Ascending aorta (tissue), 2 donors: ENCODE measurements at regions not wholly inside any gene's neighbourhood (a gene's known extent, or its start where the extent isn't known, plus 50 kb on each side); places are given as distances from the start of the nearest gene placed in this dataset.

Experiments used
- DNase-seq, 2 donors: peaks; one replicate each; pipeline ENCODE4 v3.0.0-alpha.2; 2019; ENCODE audit warnings: low spot score in 2 of 2
- H3K27ac ChIP-seq, 2 donors: fragments of 200-600 bp; sonication (generic); one replicate each; pipeline ENCODE4 v1.5.1; 2016 to 2017; ENCODE audit warnings: mild to moderate bottlenecking in 1 of 2
- H3K27me3 ChIP-seq: fragments of 200-600 bp; sonication (generic); one replicate; pipeline ENCODE4 v1.5.1; 2017
- H3K36me3 ChIP-seq, 2 donors: fragments of 200-600 bp; sonication (generic); one replicate each; pipeline ENCODE4 v1.5.1; 2016
- H3K4me1 ChIP-seq, 2 donors: fragments of 200-600 bp; sonication (generic); one replicate each; pipeline ENCODE4 v1.5.1; 2016 to 2017; ENCODE audit warnings: mild to moderate bottlenecking in 1 of 2
- H3K4me3 ChIP-seq, 2 donors: fragments of 200-600 bp; sonication (generic); one replicate each; pipeline ENCODE4 v1.5.1; 2016 to 2017; ENCODE audit warnings: mild to moderate bottlenecking in 1 of 2
- H3K9me3 ChIP-seq, 2 donors: fragments of 200-600 bp; sonication (generic); one replicate each; pipeline ENCODE4 v1.5.1; 2016
- intact Hi-C: fragments of 100-400 bp; cut with DNase I; formaldehyde crosslinking; loops from one replicate; pipeline ENCODE4 v1.15.1; 2023
- TF ChIP-seq, protein P1 (sequence below), 3 experiments: fragments of 200-600 bp in 2 of 3; fragments of 450-650 bp in 1 of 3; sonication (generic) in 2 of 3; IDR thresholded peaks; one replicate each; pipeline ENCODE4 v1.5.1; 2016 to 2019; ENCODE audit warnings: antibody characterized with exemption in 3 of 3, mild to moderate bottlenecking in 1 of 3, moderate library complexity in 1 of 3

DNA sequence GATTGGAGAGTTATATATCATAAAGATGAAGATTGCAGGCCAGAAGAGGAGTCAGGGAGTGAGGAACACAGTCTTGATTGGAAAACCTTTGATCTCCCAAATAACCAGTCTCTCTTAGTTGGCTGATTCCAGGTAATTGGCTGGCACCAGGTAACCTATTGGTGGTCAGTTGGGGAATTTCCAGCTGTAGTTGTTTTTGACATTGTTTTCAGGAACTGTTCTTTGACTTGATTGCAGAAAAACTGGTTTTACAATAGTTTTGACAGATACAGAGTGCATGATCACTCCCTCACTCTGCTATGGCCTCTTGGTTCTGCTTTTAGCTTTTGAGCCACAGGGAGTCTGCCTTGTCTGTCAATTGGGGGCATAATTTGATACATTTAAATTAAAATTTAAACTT lies 71.6 kb downstream of the ZNF641 start:
- intact Hi-C loops, result no loop called here
- DNase-seq, result no peak
- H3K9me3 ChIP-seq, result peaks cover 0 to 7% of the 10 kb centered on the region in 2 donors
- no peaks in the 10 kb centered on the region for H3K36me3 ChIP-seq
- no peak overlapping the region for H3K4me3 ChIP-seq
- TF ChIP-seq, protein P1, sequence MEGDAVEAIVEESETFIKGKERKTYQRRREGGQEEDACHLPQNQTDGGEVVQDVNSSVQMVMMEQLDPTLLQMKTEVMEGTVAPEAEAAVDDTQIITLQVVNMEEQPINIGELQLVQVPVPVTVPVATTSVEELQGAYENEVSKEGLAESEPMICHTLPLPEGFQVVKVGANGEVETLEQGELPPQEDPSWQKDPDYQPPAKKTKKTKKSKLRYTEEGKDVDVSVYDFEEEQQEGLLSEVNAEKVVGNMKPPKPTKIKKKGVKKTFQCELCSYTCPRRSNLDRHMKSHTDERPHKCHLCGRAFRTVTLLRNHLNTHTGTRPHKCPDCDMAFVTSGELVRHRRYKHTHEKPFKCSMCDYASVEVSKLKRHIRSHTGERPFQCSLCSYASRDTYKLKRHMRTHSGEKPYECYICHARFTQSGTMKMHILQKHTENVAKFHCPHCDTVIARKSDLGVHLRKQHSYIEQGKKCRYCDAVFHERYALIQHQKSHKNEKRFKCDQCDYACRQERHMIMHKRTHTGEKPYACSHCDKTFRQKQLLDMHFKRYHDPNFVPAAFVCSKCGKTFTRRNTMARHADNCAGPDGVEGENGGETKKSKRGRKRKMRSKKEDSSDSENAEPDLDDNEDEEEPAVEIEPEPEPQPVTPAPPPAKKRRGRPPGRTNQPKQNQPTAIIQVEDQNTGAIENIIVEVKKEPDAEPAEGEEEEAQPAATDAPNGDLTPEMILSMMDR (IDR thresholded peaks at IDR 0.05), result no peak
- no peaks in the 10 kb centered on the region for H3K27me3 ChIP-seq
- no peak overlapping the region for H3K27ac ChIP-seq
- H3K4me1 ChIP-seq, result no peaks in the 10 kb centered on the region

DNA sequence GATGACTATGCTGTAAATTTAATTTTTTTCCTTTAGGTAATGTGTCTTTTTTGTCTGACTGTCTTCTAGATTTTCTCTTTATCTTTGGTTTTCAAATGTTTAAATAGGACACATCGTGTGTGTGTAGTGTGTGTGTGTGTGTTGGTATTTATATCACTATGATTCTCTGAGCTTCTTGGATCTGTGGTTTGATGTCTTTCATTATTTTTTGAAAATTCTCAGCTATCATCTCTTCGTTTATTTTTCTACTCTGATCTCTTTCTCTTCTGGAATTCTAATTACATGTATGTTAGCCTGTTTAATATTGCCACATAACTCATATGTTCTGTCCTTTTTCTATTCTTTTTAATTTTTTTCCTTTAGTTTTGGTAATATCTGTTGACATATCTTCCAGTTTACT lies 73.5 kb upstream of the OR10AD1 start:
- Histone ChIP-seq H3K4me3 (no peak overlapping the region), H3K4me1 (no peaks in the 10 kb centered on the region), H3K27me3 (no peaks in the 10 kb centered on the region), H3K27ac (no peak overlapping the region), H3K9me3 (peaks cover 0 to 7% of the 10 kb centered on the region in 2 donors), H3K36me3 (no peaks in the 10 kb centered on the region)
- TF ChIP-seq, protein P1 (IDR thresholded peaks at IDR 0.05), result no peak
- no peak for DNase-seq
- intact Hi-C loops, result no loop called here

DNA sequence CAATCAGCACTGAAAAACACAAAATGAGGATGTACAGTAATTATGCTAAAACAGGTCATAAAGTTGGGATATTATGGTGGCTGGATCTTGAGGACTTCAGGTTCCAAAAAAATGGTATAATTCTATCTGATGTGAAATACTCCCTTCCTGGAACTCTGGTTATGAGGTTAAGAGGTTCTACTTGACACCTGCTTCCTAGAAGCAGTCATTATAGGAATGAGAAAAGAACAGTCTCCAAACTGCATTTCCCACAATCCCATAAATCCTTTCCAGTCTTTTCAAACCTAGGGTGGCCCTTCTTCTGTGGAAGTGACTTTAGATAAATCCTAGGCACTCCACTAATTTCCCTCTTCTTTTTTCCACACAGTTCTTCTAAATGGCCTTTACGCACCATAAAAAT lies 63.7 kb upstream of the OR10AD1 start:
- Histone ChIP-seq H3K4me1 (no peaks in the 10 kb centered on the region), H3K27me3 (no peaks in the 10 kb centered on the region), H3K9me3 (no peaks in the 10 kb centered on the region), H3K36me3 (no peaks in the 10 kb centered on the region), H3K4me3 (no peak overlapping the region), H3K27ac (no peak overlapping the region)
- intact Hi-C loops, result no loop called here
- TF ChIP-seq, protein P1 (IDR thresholded peaks at IDR 0.05), result no peak
- DNase-seq, result no peak

DNA sequence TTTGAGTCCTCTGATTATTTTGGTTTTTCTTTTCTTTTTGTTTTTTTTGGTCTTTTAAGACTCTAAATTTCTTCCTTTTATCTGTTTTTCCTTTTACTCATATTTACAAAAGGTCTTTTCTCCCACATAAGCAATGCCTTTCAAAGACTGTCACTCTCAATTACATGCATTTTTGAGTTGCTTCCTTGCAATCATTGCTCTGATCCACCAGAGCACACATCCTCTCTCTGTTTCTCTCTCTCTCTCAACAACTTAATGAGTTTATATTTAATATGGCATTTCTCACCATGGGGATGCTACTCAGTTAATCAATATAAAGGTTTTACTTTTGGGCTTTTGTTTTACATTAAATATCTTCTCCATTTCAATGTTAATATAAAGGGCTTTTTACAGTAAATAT lies 62.7 kb upstream of the OR10AD1 start:
- no peak for DNase-seq
- Histone ChIP-seq H3K9me3 (no peaks in the 10 kb centered on the region), H3K27ac (no peak overlapping the region), H3K4me1 (no peaks in the 10 kb centered on the region), H3K27me3 (no peaks in the 10 kb centered on the region), H3K36me3 (no peaks in the 10 kb centered on the region), H3K4me3 (no peak overlapping the region)
- intact Hi-C loops, result no loop called here
- TF ChIP-seq, protein P1 (IDR thresholded peaks at IDR 0.05), result no peak

DNA sequence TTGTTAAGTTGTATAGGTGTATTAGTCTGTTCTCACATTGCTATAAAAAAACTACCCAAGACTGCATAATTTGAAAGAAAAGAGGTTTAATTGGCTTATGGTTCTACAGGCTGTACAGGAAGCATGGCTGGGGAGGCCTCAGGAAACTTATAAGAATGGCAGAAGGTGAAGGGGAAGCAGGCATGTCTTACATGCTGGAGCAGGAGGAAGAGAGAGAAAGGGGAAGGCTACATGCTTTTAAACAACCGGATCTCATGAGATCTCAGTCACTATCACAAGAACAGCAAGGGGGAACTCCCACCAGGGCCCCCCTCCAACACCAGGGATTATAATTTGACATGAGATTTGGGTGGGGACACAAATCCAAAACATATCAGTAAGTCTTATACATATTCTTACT lies 60.5 kb upstream of the OR10AD1 start:
- no peaks in the 10 kb centered on the region for H3K27me3 ChIP-seq
- DNase-seq, result no peak
- intact Hi-C loops, result no loop called here

DNA sequence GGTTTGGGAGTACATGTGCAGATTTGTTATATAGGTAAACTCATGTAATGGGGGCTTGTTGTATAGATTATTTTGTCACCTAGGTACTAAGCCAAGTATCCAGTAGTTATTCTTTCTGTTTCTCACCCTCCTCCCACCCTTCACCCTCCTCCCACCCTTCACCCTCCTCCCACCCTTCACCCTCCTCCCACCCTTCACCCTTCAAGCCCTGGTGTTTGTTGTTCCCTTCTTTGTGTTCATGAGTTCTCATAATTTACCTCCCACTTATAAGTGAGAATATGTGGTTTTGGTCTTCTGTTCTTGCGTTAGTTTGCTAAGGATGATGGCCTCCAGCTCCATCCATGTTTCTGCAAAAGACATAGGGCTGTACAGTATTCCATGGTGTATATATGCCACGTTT lies 58.7 kb upstream of the OR10AD1 start:
- H3K4me3 ChIP-seq, result no peak overlapping the region
- no peak for DNase-seq
- no peak overlapping the region for H3K27ac ChIP-seq
- H3K9me3 ChIP-seq, result no peaks in the 10 kb centered on the region
- TF ChIP-seq, protein P1 (IDR thresholded peaks at IDR 0.05), result no peak
- no peaks in the 10 kb centered on the region for H3K4me1 ChIP-seq
- no peaks in the 10 kb centered on the region for H3K36me3 ChIP-seq
- H3K27me3 ChIP-seq, result no peaks in the 10 kb centered on the region
- intact Hi-C loops, result no loop called here

More for the DNA sequence above, 60.5 kb upstream of the OR10AD1 start:
- Histone ChIP-seq H3K9me3 (no peaks in the 10 kb centered on the region), H3K27ac (no peak overlapping the region), H3K36me3 (no peaks in the 10 kb centered on the region), H3K4me1 (no peaks in the 10 kb centered on the region), H3K4me3 (no peak overlapping the region)
- TF ChIP-seq, protein P1 (IDR thresholded peaks at IDR 0.05), result no peak
